Retinal pigment epithelial cell (primary cell): ENCODE measurements at regions not wholly inside any gene's neighbourhood (a gene's known extent, or its start where the extent isn't known, plus 50 kb on each side); places are given as distances from the start of the nearest gene placed in this dataset.

Experiments used
- DNase-seq: peaks from one replicate; pipeline ENCODE4 v3.0.0-alpha.2; 2010; ENCODE audit warnings: low read depth
- H3K4me3 ChIP-seq: 2 replicates; pipeline ENCODE4 v1.5.1; 2011; ENCODE audit warnings: mild to moderate bottlenecking, low read length, control low read depth, moderate library complexity
- CTCF ChIP-seq: conservative IDR thresholded peaks from 2 replicates; pipeline ENCODE4 v1.5.1; 2011; ENCODE audit warnings: low read depth, low read length, control low read depth, inconsistent platforms

- DNase-seq = no peak
- no peak overlapping the region for H3K4me3 ChIP-seq
- TF ChIP-seq CTCF = no peak
Observed at GRCh38 chr6:156027248-156027626, 571.6 kb upstream of the NOX3 start.

- no peak for DNase-seq
- TF ChIP-seq CTCF = no peak
- no peak overlapping the region for H3K4me3 ChIP-seq
Observed at GRCh38 chr6:156026486-156027247, 571.0 kb upstream of the NOX3 start.

GRCh38 chr6:156024339-156024738 lies 568.7 kb upstream of the NOX3 start:
- no peak overlapping the region for H3K4me3 ChIP-seq
- TF ChIP-seq CTCF = no peak
- no peak for DNase-seq

GRCh38 chr6:156021746-156022396 lies 566.2 kb upstream of the NOX3 start:
- peak; percentile 83 for DNase-seq
- no peak for TF ChIP-seq CTCF

GRCh38 chr6:156017838-156018237 lies 562.2 kb upstream of the NOX3 start:
- no peak for TF ChIP-seq CTCF
- H3K4me3 ChIP-seq = no peak overlapping the region
- DNase-seq = no peak

More at GRCh38 chr6:156021746-156022396, 566.2 kb upstream of the NOX3 start:
- no peak overlapping the region for H3K4me3 ChIP-seq

- DNase-seq = no peak
- TF ChIP-seq CTCF = no peak
- no peak overlapping the region for H3K4me3 ChIP-seq
Observed at GRCh38 chr6:156016186-156016976, 560.7 kb upstream of the NOX3 start.

GRCh38 chr6:156013155-156013554 lies 557.5 kb upstream of the NOX3 start:
- DNase-seq = peak; percentile 68
- TF ChIP-seq CTCF = no peak
- H3K4me3 ChIP-seq = no peak overlapping the region
